GM20000 (cell line): ENCODE measurements at regions not wholly inside any gene's neighbourhood (a gene's known extent, or its start where the extent isn't known, plus 50 kb on each side); places are given as distances from the start of the nearest gene placed in this dataset.

ENCODE experiments used
- DNase-seq: peaks from one replicate; pipeline ENCODE4 v3.0.0; 2012; ENCODE audit warnings: low spot score
- TF ChIP-seq, protein P1 (sequence below): IDR thresholded peaks from 2 replicates; pipeline ENCODE4 v1.5.1; 2012; ENCODE audit warnings: mild to moderate bottlenecking, control low read depth; ENCODE audit errors: extremely low read depth, missing control alignments

DNA sequence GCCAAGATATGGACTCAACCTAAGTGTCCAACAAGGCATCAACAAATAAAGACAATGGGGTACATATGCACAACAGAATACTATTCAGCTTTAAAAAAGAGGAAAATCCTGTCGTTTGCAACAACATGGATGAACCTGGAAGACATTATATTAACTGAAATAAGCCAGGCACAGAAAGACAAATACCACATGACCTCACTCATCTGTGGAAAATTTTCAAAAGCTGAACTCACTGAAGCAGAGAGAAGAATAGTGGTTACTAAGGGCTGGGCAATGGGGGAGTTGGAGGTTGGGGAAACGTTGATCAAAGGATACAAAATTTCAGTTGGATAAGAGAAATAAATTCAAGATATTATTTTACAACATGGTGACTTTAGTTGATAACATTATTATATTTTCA lies 221.4 kb upstream of the PITRM1 start:
- TF ChIP-seq, protein P1, sequence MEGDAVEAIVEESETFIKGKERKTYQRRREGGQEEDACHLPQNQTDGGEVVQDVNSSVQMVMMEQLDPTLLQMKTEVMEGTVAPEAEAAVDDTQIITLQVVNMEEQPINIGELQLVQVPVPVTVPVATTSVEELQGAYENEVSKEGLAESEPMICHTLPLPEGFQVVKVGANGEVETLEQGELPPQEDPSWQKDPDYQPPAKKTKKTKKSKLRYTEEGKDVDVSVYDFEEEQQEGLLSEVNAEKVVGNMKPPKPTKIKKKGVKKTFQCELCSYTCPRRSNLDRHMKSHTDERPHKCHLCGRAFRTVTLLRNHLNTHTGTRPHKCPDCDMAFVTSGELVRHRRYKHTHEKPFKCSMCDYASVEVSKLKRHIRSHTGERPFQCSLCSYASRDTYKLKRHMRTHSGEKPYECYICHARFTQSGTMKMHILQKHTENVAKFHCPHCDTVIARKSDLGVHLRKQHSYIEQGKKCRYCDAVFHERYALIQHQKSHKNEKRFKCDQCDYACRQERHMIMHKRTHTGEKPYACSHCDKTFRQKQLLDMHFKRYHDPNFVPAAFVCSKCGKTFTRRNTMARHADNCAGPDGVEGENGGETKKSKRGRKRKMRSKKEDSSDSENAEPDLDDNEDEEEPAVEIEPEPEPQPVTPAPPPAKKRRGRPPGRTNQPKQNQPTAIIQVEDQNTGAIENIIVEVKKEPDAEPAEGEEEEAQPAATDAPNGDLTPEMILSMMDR, result no peak
- DNase-seq, result no peak

DNA sequence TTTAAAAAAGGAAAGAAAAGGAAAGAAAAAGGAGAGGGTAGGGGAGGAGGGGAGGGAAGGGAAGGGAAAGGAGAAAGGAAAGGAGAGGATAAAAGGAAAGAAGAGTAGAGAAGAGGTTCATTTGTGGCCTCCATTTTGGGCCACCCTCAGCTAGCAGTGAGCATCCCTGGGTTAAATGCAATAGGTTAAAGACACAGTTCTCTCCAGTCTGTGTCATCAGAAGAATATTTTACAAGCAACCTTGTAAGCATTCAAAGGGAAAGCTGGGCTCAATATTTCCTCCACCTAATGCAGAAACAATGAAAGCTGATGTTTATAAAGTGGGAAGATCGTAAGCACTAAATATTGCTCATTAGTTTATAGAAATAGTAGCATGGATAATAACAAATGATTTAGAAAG lies 219.1 kb upstream of the PITRM1 start:
- no peak for DNase-seq

DNA sequence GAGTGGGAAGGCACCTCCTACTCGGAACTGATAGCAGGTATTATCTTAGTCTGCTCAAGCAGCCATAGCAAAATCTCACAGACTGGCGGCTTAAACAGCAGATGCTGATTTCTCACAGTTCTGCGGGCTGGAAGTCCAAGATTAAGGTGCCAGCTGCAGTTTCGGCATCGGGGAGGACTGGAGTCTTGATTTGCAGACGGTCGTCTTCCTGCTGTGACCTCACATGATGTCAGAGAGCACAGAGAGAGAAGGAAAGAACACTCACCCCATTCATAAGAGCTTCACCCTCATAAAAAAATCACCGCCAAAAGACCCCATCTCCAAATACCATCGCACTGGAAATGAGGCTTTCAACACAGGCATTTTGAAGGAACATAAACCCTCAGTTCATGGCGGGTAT lies 216.5 kb upstream of the PITRM1 start:
- TF ChIP-seq, protein P1, result no peak
- no peak for DNase-seq

More for the DNA sequence above, 219.1 kb upstream of the PITRM1 start:
- TF ChIP-seq, protein P1, result no peak

DNA sequence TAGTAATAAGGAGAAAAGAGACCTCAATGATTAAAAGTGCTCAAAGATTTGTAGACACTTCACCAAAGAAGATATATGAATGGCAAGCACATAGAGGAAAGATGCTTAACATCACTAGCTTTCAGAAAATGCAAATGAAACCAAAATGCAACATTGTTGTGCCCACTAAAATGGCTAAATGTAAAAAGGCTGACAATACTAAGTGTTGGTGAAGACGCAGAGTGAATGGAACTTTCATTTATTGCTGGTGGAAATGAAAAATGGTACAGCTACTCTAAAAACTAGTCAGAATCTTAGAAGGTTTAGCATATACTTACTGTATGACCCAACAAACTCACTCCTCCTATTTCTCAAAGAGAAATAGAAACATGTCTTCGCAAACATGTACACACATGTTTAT lies 212.9 kb upstream of the PITRM1 start:
- no peak for DNase-seq
- TF ChIP-seq, protein P1, result no peak

DNA sequence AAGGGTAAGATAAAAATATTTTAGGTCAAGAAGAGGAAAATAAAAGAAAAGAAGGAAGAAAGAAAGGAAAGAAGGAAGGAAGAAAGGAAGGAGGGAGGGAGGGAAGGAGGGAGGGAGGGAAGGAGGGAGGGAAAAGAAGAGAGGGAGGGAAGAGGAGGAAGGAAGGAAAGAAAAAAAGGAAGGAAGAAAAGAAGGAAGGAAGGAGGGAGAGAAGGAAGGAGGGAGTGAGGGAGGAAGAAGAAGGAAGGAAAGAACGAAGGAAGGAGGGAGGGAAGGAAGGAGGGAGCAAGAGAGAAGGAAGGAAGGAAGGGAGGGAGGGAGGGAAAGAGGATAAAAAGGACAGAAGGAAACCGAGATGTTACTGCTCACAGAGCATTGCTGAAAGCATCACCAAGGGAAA lies 209.5 kb upstream of the PITRM1 start:
- DNase-seq, result no peak
- TF ChIP-seq, protein P1, result no peak

DNA sequence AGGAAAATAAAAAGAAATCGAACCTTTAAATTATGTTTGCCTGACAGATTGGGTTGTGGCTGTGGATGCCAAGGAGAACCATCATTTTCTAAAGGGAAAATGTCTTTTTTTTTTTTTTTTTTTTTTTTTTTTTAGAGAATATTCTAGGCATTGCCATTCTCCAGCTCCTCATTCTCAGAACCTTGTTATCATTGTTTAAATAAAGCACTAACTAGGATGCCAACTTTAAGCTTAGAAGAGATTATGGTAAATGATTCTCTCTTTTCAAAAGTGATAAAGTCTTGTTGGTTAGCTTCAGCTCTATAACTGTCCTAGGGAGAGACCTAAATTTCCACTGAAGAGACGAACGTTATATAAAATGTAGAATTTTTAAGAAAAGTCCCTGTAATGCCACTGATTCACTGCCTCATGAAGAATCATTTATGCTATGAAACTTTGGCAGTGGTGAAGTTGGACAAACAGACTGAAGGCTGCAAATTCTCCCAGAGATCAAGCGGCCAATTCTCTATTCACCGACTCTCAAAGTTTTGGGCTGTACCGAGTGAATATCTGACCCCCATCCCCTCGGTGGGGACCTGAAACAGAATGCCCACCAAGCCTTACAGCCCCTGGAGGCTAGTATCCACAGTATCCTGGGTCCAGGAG lies 207.9 kb upstream of the PITRM1 start:
- TF ChIP-seq, protein P1, result no peak
- no peak for DNase-seq

DNA sequence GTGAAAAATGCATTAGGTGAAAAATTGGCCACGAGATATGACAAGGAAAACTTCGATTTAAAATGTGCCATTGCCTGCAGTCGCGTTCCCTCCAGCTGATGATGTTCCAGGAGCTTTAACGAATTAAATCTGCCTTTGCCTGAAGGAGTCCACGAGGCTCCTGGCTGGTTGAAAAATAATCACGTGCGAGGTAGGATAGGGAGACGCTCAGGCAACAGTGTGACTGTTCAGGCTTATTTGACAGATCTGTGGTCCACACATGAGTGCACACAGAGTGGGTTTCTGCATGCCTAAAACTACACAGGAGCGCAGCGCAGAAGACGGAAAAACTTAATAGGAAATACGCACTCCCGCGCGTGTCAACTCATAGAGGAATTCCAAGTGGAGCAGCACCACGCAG lies 204.0 kb upstream of the PITRM1 start:
- no peak for DNase-seq
- TF ChIP-seq, protein P1, result no peak
